COR-L47 (cell line): ENCODE measurements at regions not wholly inside any gene's neighbourhood (a gene's known extent, or its start where the extent isn't known, plus 50 kb on each side); places are given as distances from the start of the nearest gene placed in this dataset.
A peak's percentile ranks its signal among the peaks of the same experiment; 100 is the strongest.
"Not testable (repeated sequence)": the region's sequence is repeated elsewhere in the genome, so short reads cannot be mapped to it uniquely, and the experiment has no call there.

Experiments
- DNase-seq: peaks from one replicate; lab custom pipeline; 2025; lab: John Stamatoyannopoulos, UW

- DNase-seq, result no peak
Observed at GRCh38 chr4:144799486-144799885, 153.5 kb downstream of the HHIP start.

DNA sequence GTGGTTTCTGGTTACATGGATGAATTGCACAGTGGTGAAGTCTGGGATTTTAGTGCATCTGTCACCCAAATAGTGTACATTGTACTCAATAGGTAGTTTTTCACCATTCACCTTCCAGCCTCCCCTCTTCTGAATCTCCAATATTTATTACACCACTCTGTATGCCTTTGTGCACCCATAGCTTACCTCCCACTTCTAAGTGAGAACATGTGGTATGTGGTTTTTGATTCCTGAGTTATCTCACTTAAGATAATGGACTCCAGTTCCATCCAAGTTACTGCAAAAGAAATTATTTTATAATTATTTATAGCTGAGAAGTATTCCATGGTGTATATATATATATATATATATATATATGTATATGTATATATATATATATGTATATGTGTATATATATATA lies 155.8 kb downstream of the HHIP start:
- no peak for DNase-seq

DNA sequence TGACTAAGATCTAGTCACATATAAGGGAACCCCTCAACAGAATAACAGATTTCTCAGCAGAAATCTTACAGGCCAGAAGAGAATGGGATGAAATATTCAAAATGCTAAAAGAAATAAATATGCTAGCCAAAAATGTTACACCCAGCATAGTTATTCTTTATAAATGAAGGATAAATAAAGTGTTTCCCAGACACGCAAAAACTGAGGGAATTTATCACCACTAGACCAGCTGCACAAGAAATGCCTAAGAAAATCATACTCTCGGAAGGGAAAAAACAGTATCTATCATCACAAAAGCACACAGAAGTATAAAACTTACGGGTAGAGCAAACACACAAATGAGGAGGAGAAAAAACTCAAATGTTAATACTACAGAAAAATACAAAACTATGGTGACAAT lies 162.1 kb downstream of the HHIP start:
- no peak for DNase-seq

- no peak for DNase-seq
Observed at GRCh38 chr4:144809056-144809640, 163.2 kb downstream of the HHIP start.

DNA sequence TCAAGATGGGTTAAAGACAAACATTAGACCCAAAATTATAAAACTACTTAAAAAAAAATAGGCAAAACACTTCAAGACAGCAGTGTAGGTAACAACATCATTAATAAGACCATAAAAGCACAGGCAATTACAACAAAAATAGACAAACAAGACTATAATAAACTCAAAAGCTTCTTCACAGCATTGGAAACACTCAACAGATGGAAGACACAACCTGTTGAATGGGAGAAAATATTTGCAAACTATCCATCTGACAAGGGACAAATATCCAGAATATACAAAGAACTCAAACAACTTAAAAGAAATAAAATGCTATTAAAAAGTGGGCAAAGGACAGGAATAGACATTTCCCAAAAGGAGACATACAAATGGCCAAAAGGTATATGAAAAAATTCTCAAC lies 170.7 kb downstream of the HHIP start:
- no peak for DNase-seq

GRCh38 chr4:144817081-144817480 lies 171.1 kb downstream of the HHIP start:
- no peak for DNase-seq

DNA sequence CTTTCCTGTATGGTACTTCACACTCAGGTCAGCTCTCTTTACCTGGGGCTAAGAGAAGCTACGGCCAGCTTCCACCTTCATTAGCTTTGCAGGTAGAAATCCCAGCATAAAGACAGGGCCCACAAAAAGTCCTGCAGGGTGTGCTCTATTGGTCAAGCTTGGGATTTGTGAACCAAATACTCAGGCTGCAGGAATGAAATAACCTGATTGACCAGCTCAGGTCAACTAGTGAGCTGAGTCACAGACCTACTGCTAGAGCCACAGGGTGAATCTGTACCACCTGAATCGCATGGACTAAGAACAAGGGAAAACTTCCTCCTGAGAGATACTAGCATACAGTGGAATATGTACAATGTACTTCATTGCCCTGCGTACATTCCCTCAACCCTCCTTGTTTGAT lies 172.2 kb downstream of the HHIP start:
- DNase-seq, result no peak

DNA sequence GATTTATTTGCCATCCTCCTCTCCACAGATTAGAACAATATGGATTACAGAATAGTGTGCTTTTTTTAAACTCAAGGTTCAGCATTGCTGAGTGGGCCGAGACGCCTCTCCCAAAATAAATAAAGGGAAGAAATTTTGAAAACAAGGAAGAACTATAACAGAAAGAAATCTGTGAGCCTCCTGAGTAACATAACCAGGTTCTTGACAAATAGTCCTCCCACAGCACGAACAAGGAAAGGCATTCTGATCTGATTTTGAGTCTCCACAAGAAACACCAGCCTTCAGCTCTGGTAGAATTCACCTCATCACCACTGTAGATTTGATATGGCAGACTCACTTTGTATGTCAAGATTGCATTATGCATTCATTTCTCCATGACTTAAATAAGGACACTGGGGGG lies 173.6 kb downstream of the HHIP start:
- no peak for DNase-seq

GRCh38 chr4:144820011-144820727 lies 174.2 kb downstream of the HHIP start:
- DNase-seq, result no peak

DNA sequence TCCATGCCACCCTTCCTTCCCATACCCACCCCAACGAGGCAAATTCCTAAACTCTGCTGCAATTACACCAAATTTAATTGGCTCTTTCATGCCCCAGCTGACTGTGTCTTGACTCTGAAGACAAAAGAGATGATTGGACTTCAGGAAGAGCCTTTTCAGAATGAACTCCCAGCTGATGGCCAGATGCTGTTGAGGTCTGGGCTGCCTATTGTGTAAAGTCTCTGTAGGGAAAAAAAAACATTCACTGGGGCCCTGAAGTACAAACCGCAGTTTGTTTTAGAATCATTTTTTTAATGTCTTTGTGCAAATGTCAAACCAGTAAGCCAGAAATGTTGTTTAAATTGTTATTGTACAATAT lies 174.8 kb downstream of the HHIP start:
- DNase-seq, result no peak

DNA sequence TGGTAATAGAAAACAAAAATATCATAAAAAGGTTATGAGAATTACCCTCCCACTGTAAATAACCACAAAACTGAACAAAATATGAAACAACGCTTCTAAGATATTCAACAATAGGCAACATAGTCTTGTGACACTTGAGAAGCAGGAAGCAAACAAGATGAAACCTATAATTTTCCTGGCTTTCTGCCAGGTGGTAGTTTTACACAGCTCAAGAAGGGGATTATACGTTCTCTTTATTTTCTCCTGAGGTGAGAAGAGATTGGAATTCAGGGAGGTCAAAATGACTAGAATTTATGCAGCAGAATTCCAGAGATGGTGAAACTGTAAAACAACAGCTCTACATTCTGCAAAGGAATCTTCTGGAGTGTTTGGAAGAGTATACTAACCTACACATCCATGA lies 186.0 kb downstream of the HHIP start:
- peak; percentile 46 for DNase-seq

DNA sequence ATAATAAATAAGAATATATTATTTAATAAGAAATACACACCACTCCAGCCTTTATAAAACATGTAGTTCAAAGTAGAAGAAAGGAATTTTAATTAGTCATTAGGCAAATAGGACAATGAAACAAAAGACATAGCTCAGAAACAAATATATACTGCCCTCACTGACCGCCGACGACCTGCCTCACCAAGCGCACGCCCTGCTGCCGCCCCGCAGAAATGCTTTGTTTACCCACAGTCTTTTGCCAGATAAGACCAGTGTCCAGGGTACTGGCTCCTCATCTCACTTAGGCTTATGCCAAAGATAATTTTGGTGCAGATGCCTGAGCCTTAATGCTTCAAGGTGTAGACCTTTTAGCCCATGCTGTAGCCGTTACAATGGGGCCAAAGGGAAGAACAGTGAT lies 199.5 kb downstream of the HHIP start:
- DNase-seq, result no peak

- no peak for DNase-seq
Observed at GRCh38 chr4:144851948-144852347, 206.0 kb downstream of the HHIP start.

DNA sequence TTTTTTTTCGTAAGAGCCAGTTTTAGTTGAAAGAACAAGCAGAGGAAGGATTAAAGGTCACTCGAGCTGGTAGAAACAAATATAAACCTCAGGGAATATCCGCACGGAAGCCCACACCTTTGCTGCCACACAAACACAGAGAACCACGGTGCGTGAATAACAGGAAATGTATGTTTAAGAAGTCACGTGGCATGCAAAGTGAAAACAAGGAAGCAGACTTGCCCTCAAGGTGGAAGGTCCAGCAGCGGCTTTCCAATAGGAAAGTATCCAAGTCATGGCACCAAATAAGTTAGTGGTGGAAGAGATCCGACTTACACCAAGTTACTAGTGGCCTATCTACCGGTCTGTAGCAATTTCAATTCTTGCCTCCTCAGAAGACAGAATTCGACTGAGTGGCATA lies 215.5 kb downstream of the HHIP start:
- DNase-seq, result no peak

DNA sequence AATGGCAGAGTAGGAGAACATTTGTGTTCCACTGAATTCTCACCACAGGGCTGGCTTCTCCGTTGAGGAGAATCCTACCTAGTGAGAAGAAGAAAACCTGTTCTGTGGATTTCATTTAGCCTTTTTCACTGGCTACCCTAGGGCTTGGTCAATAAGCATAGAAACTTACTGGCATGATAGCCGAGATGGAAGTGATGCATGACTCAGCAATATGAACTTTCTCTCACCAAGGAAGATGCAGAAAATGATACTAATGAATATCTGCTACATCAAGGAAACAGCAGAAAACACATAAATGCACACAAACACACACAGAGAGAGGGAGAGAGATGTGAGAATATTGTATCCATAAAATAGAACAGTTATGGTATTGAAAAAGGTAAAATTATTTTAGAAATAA lies 216.3 kb downstream of the HHIP start:
- no peak for DNase-seq

DNA sequence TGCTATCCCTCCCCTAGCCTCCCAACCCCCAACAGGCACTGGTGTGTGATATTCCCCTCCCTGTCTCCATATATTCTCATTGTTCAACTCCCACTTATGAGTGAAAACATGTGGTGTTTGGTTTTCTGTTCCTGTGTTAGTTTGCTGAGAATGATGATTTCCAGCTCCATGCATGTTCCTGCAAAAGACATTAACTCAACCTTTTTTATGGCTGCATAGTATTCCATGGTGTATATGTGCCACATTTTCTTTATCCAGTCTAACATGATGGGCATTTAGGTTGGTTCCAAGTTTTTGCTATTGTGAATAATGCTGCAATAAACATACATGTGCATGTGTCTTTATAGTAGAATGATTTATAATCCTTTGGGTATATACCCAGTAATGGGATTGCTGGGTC lies 218.9 kb downstream of the HHIP start:
- DNase-seq, result not testable (repeated sequence)

- DNase-seq, result no peak
Observed at GRCh38 chr4:144868309-144868708, 222.4 kb downstream of the HHIP start.

GRCh38 chr4:144872508-144873225 lies 225.3 kb downstream of the ANAPC10 start:
- no peak for DNase-seq

DNA sequence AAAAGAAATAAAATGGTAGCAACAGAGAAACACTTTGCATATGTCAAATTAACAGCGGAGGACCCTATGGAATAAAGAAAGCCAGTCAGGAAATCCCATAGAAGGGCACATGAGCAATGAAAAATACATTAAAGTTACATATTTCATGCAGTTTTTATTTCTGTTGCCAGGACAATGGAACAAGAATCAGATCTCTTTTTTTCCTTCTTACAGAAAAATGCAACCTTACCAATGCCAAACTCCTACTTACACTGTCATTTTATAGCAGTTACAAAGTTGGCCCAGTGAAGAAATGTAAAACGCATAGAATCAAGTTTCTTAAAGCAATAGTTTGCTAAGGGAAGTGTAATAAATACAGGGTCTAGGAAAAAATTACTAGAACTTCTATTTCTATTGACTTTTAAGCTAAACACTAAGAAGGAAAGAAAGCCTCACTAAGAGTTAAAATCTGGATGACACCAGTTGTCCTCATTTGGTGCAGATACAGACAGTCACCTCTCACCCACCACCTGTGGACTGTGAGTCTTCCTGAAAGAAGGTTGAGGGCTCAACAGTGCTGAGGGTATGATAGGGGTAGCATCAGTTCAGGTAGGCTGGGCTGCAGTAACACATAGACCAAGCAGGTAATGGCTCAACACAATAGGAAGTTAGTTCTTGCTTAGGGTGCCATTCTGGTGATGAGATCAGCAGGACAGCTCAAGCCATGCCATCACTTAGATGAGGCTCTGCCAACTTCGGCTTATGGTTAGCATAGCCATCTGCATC lies 224.6 kb downstream of the ANAPC10 start:
- DNase-seq, result no peak

GRCh38 chr4:144894573-144894972 lies 203.4 kb downstream of the ANAPC10 start:
- no peak for DNase-seq

DNA sequence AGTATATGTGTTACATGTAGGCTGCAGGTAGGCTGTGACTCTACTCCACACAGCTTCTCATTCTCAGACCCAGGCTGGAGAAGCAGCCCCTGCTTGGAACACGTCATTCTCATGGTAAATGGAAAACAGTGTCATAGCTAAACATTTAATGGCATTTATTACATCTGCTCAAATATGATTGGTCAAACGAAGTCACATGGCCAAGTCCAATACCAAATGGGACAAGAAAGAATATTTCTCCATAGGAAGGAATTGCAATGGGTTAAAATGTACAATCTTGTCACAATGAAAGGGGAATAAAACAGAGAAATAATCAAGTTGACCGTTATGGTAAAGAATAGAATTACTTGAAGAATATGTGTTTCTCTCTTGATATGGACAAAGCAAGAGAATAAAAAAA lies 198.6 kb downstream of the ANAPC10 start:
- DNase-seq, result no peak

GRCh38 chr4:144901141-144901540 lies 196.9 kb downstream of the ANAPC10 start:
- DNase-seq, result no peak

GRCh38 chr4:144902614-144903013 lies 195.4 kb downstream of the ANAPC10 start:
- no peak for DNase-seq
